IPS-15b (cell line): ENCODE measurements at regions not wholly inside any gene's neighbourhood (a gene's known extent, or its start where the extent isn't known, plus 50 kb on each side); places are given as distances from the start of the nearest gene placed in this dataset.

Experiments used
- H3K27me3 ChIP-seq: one replicate; pipeline ENCODE4 v1.6.1; 2013; ENCODE audit warnings: low read length; ENCODE audit not compliant: control insufficient read depth, insufficient read depth
- H3K36me3 ChIP-seq: one replicate; pipeline ENCODE4 v1.6.1; 2013; ENCODE audit warnings: low read length; ENCODE audit not compliant: control insufficient read depth, insufficient read depth
- H3K4me1 ChIP-seq: one replicate; pipeline ENCODE4 v1.6.1; 2013; ENCODE audit warnings: mild to moderate bottlenecking, low read length; ENCODE audit not compliant: control insufficient read depth, insufficient read depth
- H3K4me3 ChIP-seq: one replicate; pipeline ENCODE4 v1.5.1; 2013; ENCODE audit warnings: low read depth, low read length
- H3K9ac ChIP-seq: one replicate; pipeline ENCODE4 v1.6.1; 2013; ENCODE audit warnings: low read depth, mild to moderate bottlenecking, low read length
- H3K9me3 ChIP-seq: one replicate; pipeline ENCODE4 v1.6.1; 2013; ENCODE audit warnings: mild to moderate bottlenecking, low read length; ENCODE audit not compliant: control insufficient read depth, insufficient read depth

DNA sequence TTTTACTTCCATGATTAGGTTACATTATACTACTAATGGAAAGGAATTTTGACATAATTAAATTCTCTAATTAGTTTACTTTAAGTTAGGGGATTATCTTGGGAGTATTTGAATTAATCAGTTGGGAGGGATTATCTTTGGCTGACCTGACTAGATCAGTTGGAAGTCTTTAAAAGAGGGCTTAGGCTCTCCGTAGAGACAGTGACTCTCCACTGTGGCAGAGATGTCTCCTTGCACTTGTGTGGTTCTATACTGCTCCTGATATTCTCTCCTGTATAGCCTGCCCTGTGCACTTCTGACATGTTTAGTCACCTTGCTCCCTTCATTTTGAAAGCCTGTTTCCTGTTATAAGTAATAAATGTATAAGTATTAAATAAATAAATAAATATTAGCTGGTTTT lies 1612.3 kb upstream of the PRR20A start:
- no peak overlapping the region for H3K9ac ChIP-seq
- no peaks in the 10 kb centered on the region for H3K4me1 ChIP-seq
- H3K27me3 ChIP-seq: no peaks in the 10 kb centered on the region
- no peak overlapping the region for H3K4me3 ChIP-seq
- H3K36me3 ChIP-seq: no peaks in the 10 kb centered on the region
- H3K9me3 ChIP-seq: no peaks in the 10 kb centered on the region

GRCh38 chr13:55534306-55534705 lies 1606.4 kb upstream of the PRR20A start:
- Histone ChIP-seq H3K27me3 (no peaks in the 10 kb centered on the region), H3K36me3 (no peaks in the 10 kb centered on the region), H3K4me3 (no peak overlapping the region), H3K9me3 (no peaks in the 10 kb centered on the region), H3K4me1 (no peaks in the 10 kb centered on the region), H3K9ac (no peak overlapping the region)

DNA sequence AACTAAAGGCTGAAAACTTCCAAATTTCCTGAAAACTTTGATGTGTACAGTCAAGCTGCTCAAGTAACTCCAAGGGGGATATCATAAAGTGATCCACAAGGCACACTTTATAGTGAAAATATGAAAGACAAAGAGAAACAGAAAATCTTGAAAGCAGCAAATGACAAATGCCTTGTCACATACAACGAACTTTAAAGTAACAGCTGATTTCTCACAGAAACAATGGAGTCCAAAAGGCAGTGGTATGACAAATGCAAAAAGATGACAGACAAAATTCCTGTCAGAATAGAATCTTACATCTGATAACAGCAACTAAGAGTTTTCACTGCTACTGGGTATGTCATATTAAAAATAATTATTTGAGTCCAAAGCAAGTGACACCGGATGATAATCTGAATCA lies 1602.3 kb upstream of the PRR20A start:
- Histone ChIP-seq H3K36me3 (no peaks in the 10 kb centered on the region), H3K9ac (no peak overlapping the region), H3K4me3 (no peak overlapping the region), H3K9me3 (no peaks in the 10 kb centered on the region), H3K4me1 (no peaks in the 10 kb centered on the region), H3K27me3 (no peaks in the 10 kb centered on the region)

- no peaks in the 10 kb centered on the region for H3K36me3 ChIP-seq
- no peaks in the 10 kb centered on the region for H3K4me1 ChIP-seq
- no peaks in the 10 kb centered on the region for H3K9me3 ChIP-seq
- H3K9ac ChIP-seq: no peak overlapping the region
- no peaks in the 10 kb centered on the region for H3K27me3 ChIP-seq
- H3K4me3 ChIP-seq: no peak overlapping the region
These were observed 1597.7 kb upstream of the PRR20A start for GRCh38 chr13:55543053-55543452.

- Histone ChIP-seq H3K4me1 (no peaks in the 10 kb centered on the region), H3K36me3 (no peaks in the 10 kb centered on the region), H3K4me3 (no peak overlapping the region), H3K9me3 (peaks cover 13% of the 10 kb centered on the region), H3K27me3 (no peaks in the 10 kb centered on the region), H3K9ac (no peak overlapping the region)
These were observed 1590.1 kb upstream of the PRR20A start for GRCh38 chr13:55550624-55551023.

DNA sequence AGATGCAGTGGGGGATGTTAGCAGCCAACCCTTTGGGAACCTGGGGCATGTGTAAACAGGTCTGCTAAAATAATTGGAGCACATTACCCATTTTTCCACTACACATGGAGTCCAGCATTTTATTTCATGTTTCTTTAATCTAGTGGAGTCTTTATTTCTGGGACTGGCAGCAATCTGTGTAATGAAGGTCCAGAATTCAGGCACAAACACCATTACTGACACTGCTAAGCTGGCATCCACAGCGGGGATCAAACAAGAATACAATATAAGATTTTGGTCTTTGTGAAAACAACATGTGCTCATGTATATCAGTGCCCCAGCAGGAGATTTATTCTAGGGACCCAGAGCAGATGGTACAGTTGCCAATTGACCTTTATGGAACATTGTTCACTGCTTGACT lies 1587.0 kb upstream of the PRR20A start:
- Histone ChIP-seq H3K4me3 (no peak overlapping the region), H3K36me3 (no peaks in the 10 kb centered on the region), H3K4me1 (no peaks in the 10 kb centered on the region), H3K9me3 (peaks cover 13% of the 10 kb centered on the region), H3K27me3 (no peaks in the 10 kb centered on the region), H3K9ac (no peak overlapping the region)

GRCh38 chr13:55554741-55555140 lies 1586.0 kb upstream of the PRR20A start:
- Histone ChIP-seq H3K4me3 (no peak overlapping the region), H3K27me3 (no peaks in the 10 kb centered on the region), H3K9ac (no peak overlapping the region), H3K4me1 (no peaks in the 10 kb centered on the region), H3K9me3 (peaks cover 13% of the 10 kb centered on the region), H3K36me3 (no peaks in the 10 kb centered on the region)

GRCh38 chr13:55560331-55560730 lies 1580.4 kb upstream of the PRR20A start:
- Histone ChIP-seq H3K27me3 (no peaks in the 10 kb centered on the region), H3K9me3 (no peaks in the 10 kb centered on the region), H3K9ac (no peak overlapping the region), H3K36me3 (no peaks in the 10 kb centered on the region), H3K4me3 (no peak overlapping the region), H3K4me1 (peaks cover 3% of the 10 kb centered on the region)

DNA sequence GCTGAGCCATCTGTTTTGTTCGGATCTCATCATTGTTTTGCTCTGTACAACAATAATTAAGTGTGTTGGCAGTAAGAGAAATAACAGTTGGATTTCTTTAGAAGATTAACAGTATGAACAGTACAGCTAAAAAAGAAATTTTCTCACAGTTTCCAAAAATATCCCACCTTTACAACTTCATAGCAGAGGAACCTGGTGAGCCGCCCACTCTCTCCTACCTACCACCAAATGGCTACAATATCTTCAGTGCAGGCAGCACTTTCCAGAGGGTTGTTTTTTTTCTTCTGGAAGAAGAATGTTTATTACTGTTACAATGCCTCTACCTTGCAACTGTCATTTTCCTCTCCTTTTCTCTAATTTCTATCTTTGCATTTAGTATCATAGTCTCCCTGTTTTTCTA lies 1577.5 kb upstream of the PRR20A start:
- Histone ChIP-seq H3K9me3 (no peaks in the 10 kb centered on the region), H3K36me3 (no peaks in the 10 kb centered on the region), H3K4me1 (peaks cover 6% of the 10 kb centered on the region), H3K27me3 (no peaks in the 10 kb centered on the region), H3K4me3 (no peak overlapping the region), H3K9ac (no peak overlapping the region)

- no peak overlapping the region for H3K9ac ChIP-seq
- H3K9me3 ChIP-seq: no peaks in the 10 kb centered on the region
- H3K4me3 ChIP-seq: no peak overlapping the region
- peaks cover 6% of the 10 kb centered on the region for H3K4me1 ChIP-seq
- H3K27me3 ChIP-seq: no peaks in the 10 kb centered on the region
- no peaks in the 10 kb centered on the region for H3K36me3 ChIP-seq
These were observed 1574.4 kb upstream of the PRR20A start for GRCh38 chr13:55566334-55566733.

DNA sequence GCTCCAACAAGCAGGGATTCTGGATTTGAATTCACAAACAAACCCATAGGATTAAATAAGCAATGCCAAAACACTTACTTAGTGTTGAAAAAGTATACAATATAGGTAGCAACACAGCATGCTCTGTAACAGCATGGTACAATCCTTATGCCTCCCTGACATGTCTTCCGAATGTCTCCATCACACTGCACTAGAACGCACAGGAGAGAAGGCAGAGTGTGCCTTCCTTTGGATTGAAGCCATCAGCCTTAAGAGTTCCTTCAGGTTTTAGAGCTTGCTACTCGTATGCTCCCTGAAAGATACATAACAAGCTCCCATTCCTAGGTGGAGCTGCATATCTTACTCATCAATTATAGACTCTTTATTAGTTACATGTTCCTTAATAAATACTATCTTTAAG lies 1573.9 kb upstream of the PRR20A start:
- Histone ChIP-seq H3K36me3 (no peaks in the 10 kb centered on the region), H3K4me1 (peaks cover 6% of the 10 kb centered on the region), H3K27me3 (no peaks in the 10 kb centered on the region), H3K4me3 (no peak overlapping the region), H3K9me3 (no peaks in the 10 kb centered on the region), H3K9ac (no peak overlapping the region)

DNA sequence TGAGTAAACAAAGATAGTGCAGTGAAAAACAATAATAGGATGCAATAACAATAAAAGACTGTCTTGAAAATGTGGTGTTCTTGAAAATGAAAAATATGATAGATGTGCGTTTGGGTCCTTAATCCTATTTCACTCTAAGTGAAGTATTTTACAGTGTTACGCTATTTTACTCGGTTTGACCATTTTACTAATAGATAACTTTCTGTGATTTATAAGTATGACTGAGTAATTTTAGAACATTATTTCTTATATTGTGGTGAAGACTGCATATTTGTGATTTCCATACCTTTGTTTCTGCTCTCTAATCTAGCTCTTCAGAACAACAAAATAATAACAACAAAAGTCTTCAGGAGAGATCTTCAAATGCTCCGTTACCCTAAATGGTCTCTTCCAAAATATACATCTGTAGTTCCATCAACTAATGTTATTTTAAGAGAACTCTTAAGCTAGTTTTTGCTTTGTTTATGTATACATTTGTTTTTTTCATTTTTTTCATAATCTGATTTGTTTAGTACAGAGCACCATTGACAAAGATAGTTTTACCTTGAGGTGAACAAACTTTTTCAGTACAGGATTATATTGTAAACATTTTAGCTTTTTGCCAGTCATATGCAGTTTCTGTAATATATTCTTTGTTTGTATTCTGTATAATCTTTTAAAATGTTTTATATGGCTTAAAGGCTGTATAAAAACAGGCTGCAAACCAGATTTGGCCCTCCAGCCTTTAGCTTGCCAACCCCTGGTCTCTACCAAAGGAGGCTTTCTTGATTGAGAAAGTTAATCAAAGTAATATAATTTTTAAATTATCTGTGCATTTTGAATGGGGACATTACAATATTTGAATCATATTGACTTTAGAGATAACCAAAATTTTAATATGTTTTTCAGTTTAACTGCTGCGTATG lies 1572.7 kb upstream of the PRR20A start:
- no peaks in the 10 kb centered on the region for H3K36me3 ChIP-seq
- H3K9ac ChIP-seq: no peak overlapping the region
- H3K4me3 ChIP-seq: no peak overlapping the region
- peaks cover 6% of the 10 kb centered on the region for H3K4me1 ChIP-seq
- no peaks in the 10 kb centered on the region for H3K9me3 ChIP-seq
- H3K27me3 ChIP-seq: no peaks in the 10 kb centered on the region
